ENCODE measurements at regions not wholly inside any gene's neighbourhood (a gene's known extent, or its start where the extent isn't known, plus 50 kb on each side); places are given as distances from the start of the nearest gene placed in this dataset.
A peak's percentile ranks its signal among the peaks of the same experiment; 100 is the strongest.

GRCh38 chr16:86757704-86758040, 179.3 kb downstream of the FOXL1 start:
- intact Hi-C loops (cut with DNase I) = no loop called here
- no peak for DNase-seq

GRCh38 chr16:86758932-86759331, 180.6 kb downstream of the FOXL1 start:
- DNase-seq = peak in 1 of 42 donors; percentile 7
- intact Hi-C loops (cut with DNase I) = no loop called here

DNA sequence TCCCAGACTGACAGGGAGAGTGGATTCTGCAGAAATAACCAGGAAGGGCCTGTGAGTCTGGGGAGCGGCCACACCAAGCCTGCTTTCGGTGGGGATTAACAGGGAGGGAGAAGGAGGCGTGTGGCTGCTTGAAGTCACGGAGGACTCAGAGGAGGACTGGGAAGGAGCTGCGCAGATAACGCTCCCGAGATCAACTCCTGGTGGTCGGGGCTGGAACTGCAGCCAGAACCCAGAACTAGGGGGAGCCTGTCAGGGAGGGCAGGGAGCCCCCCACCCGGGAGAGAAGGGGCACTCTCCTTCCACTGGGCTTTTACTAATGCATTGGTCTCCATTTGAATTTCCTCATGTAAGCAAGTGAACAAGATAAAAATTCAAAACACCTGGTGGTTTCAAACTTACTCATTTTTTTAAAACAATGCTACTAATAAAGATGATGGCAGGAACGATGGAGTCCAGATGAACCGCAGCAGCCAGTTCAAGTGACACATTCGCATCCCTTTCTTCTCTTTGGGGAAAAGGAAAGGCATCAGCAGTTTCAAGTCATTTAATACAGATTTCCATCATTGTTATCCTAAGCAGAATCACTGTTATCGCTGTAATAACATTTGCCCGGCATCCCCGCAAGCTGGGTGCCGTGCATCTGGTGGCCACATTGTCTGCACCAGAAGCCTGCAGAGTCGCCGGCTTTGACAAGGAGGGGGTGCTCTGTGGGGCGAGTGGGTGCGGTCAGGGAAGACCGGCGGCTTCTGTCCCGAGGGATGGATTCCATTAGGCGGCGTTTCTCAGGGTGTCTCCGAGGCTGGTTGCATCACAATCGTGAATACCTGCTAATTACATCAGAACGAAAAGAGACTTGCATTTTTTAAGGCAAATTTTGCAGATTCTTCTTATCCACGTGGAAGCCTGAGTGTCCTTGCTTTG, 183.0 kb downstream of the FOXL1 start:
- peak; percentile 31 to 86 (median 72) for DNase-seq
- intact Hi-C loops (cut with DNase I) = no loop called here

- peak in 21 of 42 donors; percentile 11 to 65 (median 25) for DNase-seq
- intact Hi-C loops (cut with DNase I) = no loop called here
Observed at GRCh38 chr16:86762095-86762494, 183.7 kb downstream of the FOXL1 start.

DNA sequence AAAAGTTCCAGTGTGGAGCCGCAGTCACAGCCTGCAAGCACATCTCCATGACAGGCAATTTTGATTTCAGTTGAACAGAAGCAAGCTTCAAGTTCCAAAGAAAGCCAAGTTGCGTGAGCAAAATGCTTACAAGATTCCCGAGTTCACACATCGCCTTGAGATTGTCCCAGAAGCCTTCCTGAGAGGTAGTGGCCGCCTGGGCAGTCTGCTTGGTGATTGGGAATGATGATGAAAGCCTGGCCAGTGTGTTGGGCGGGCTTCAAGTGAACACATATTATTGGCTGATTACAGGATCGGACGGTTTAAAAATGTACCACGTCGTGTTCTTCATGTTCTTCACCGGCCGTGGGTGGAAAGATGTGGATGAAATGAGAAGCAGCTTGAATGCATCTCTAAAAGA, 185.5 kb downstream of the FOXL1 start:
- peak in 9 of 42 donors; percentile 18 to 47 (median 29) for DNase-seq
- intact Hi-C loops (cut with DNase I) = no loop called here

DNA sequence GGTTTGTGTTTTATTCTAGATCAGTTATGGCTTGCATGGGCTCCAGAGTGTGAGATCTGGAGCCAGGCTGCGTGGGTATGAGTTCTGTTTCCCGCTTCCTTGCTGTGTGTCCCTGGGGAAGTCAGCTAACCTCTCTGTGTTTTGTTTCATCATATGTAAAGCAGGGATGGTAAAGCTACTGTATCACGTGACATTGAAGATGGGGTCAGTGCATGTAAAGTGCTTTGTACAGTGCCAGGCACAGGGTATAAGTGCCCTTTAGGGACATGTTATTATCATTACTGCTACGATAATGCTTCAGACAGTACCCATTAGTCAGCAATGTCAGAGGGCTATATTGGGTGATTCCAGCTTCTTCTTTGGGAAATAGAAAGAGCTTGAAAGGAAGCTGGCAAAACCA, 186.2 kb downstream of the FOXL1 start:
- intact Hi-C loops (cut with DNase I) = no loop called here
- peak in 2 of 42 donors; percentile 2 to 10 for DNase-seq

DNA sequence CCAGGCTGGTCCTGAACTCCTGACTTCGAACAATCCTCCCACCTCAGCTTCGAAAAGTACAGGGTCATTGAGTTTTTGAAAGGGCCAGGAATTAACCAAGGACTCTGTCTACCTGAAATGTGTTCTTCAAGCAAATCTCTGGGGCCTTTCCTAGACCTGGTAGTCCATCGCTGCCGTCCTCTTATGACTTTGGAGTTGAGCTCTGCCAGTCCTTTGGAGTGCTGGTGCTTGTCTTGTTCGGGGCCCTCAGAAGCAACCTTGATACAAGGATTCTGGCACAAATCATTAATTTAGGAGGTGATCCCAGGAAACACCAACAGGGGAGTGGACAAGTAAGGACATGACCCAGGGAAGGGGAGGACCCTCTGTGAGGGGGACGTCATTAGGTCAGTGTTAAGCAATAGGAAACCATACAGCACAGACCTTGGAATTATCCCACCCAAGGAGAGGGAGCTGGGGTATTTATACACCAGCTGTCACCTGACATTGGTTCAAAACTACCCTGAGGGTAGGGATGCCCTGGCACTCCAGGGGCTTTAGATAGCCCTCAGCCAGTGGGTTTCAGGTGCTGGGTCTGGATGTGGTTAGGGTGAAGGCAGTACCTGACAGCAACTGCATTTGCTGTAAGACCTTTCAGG, 187.2 kb downstream of the FOXL1 start:
- intact Hi-C loops (cut with DNase I) = no loop called here
- DNase-seq = peak in 2 of 42 donors; percentile 3 to 22

DNA sequence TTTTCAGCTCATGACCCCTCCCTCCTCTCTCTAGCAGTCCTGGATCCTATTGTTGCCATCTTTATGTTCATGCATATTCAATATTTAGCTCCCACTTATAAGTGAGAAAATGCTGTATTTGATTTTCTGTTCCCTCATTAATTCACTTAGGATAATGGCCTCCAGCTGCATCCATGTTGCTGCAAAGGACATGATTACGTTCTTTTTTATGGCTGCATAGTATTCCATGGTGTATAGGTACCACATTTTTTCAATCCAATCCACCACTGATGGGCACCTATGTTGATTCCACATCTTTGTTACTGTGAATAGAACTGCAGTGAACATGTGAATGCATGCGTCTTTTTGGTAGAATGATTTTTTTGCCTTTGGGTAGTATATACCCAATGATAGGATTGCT, 188.4 kb downstream of the FOXL1 start:
- DNase-seq = no peak
- intact Hi-C loops (cut with DNase I) = no loop called here

DNA sequence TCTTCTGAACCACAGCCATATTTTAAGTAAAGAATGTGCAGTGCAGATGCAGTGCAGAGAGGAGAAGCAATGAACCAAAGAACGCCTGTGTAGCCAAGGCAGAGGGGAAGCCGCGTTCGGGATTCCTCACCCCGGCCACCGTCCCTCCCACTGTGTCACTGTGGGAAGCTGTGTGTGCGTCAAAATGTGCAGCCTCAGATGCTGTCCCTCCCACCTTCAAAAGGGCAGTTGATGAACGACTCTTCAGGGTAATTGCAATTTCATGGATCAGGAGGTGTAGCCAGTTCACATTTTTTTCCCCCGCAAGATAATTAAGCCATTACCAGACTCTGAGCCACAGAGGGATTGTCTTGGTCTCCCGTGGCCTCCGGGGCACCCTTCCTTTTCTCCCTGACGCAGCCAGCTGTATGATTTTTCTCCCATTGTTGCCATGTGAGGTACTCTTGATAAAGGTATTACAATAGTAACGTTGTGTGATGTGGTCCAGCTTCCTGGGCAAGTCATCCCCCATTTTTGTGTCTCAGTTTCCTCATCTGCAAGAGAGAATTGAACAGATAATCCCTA, 190.0 kb downstream of the FOXL1 start:
- intact Hi-C loops (cut with DNase I) = no loop called here
- peak in 1 of 42 donors; percentile 2 for DNase-seq

DNA sequence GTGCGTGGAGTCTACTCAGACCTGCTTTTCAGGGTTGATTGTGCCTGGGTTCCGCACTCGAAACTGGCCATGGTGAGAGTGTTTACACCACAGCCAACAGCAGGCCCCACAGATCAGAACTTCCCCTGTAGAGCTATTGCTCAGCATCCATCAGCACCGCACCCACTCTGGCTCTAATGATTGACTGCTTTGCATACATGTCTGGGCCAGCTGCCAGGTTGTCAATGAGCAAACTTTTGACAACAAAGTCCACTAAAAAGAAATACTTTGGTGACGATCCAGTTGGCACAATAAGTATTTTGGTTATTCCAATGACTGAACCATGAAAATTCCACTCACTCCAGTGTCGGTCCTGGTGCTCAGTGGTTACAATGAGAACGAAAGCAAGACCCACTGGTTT, 190.7 kb downstream of the FOXL1 start:
- intact Hi-C loops (cut with DNase I) = no loop called here
- peak in 1 of 42 donors; percentile 20 for DNase-seq

- intact Hi-C loops (cut with DNase I) = no loop called here
- DNase-seq = peak in 1 of 42 donors; percentile 4
Observed at GRCh38 chr16:86771506-86772460, 193.4 kb downstream of the FOXL1 start.

DNA sequence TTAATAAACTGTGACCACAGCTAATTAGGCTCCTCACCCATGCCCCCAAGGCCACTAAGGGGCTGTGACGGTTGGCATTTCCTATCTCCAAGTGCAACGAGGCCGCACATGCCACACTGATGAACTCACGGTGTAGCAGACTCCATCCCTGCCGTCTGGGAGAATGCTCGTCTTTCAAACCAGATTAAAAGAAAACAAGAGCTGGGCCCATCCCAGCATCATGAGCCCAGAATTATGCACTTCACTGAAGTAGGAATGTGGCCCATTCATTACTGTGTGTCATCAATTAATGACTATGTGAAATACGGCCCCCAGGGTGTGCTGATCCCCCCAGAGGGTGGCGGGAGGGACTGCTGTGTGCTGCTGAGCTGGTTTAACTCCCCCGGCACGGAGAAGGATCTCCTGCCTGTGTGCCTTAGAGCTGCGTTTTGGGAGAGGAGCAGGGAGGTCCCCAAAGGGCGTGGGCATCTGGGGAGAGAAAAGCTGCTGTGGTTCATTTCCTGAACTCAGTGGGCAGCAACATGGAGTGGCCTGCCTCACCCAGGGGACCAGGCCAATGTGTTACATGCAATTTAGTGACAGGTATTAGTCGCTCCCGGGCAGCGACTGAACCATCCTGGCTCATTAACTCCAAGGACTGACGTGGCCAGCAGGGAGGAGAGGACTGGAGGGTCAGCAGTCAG, 194.5 kb downstream of the FOXL1 start:
- intact Hi-C loops (cut with DNase I) = no loop called here
- DNase-seq = peak in 1 of 42 donors; percentile 25

- DNase-seq = peak in 1 of 42 donors; percentile 15
- intact Hi-C loops (cut with DNase I) = no loop called here
Observed at GRCh38 chr16:86773354-86773715, 195.0 kb downstream of the FOXL1 start.

- intact Hi-C loops (cut with DNase I) = no loop called here
- peak in 1 of 42 donors; percentile 3 for DNase-seq
Observed at GRCh38 chr16:86774931-86775330, 196.6 kb downstream of the FOXL1 start.

- no peak for DNase-seq
- intact Hi-C loops (cut with DNase I) = no loop called here
Observed at GRCh38 chr16:86775511-86775921, 197.2 kb downstream of the FOXL1 start.

- no peak for DNase-seq
- intact Hi-C loops (cut with DNase I) = no loop called here
Observed at GRCh38 chr16:86777381-86777946, 199.1 kb downstream of the FOXL1 start.

DNA sequence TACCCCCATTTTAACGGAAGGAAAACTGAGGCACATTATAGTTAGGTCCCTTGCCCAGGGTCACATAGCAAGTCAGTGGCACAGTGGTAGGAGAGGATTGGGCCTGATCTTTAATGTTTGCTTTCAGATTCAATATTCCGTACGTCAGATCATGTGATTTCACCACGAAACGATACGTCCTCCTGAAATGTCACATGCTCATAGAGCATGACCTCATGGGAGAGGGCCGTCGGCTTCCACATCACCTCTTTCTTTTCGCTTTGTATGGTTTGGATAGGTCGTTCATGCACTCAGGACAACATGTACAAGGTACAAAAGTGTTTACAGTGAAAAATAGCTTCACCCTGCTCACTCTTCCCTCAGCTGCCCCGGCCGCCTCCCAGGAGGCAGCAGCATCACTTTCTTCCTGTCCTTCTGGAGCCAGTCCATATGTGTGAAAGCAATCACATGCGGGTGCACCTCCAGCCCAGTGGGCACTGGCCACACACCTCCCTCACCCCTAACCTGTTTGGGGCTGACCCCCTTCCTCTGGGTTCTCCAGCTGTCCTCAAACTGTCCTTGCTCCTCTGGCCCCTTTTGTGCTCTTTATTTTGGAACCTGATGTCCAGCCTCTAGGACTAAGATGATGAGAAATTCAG, 199.9 kb downstream of the FOXL1 start:
- intact Hi-C loops (cut with DNase I) = no loop called here
- no peak for DNase-seq

GRCh38 chr16:86778978-86779377, 200.6 kb downstream of the FOXL1 start:
- no peak for DNase-seq
- intact Hi-C loops (cut with DNase I) = no loop called here
